Right lobe of liver (tissue), 6 donors: ENCODE measurements at regions not wholly inside any gene's neighbourhood (a gene's known extent, or its start where the extent isn't known, plus 50 kb on each side); places are given as distances from the start of the nearest gene placed in this dataset.
A peak's percentile ranks its signal among the peaks of the same experiment; 100 is the strongest.

Experiments
- ATAC-seq, 4 donors: fragments of 200-7000 bp; cut with Tn5 transposase; one replicate each; pipeline ENCODE4 v1.9.1; 2020; ENCODE audit warnings: mild to moderate bottlenecking in 4 of 4, moderate library complexity in 4 of 4
- DNase-seq, 3 donors: peaks; one replicate each; pipeline ENCODE4 v3.0.0-alpha.2; 2020
- H3K27ac ChIP-seq, 3 donors: fragments of 200-600 bp; one replicate each; pipeline ENCODE4 v1.8.0; 2022
- H3K27me3 ChIP-seq, 2 donors: fragments of 200-600 bp; one replicate each; pipeline ENCODE4 v1.8.0; 2022
- H3K36me3 ChIP-seq, 4 donors: fragments of 200-600 bp; sonication (generic) in 1 of 4; one replicate each; pipeline versions ENCODE4 v1.5.1 to v1.8.0; 2017 to 2022; ENCODE audit warnings: control low read depth in 1 of 4
- H3K4me1 ChIP-seq, 4 donors: fragments of 200-600 bp; sonication (generic) in 1 of 4; one replicate each; pipeline versions ENCODE4 v1.5.1 to v1.8.0; 2017 to 2022; ENCODE audit warnings: control low read depth in 1 of 4
- H3K4me3 ChIP-seq, 3 donors: fragments of 200-600 bp; one replicate each; pipeline ENCODE4 v1.8.0; 2022
- H3K9me3 ChIP-seq, 4 donors: fragments of 200-600 bp; sonication (generic) in 1 of 4; one replicate each; pipeline versions ENCODE4 v1.5.1 to v1.8.0; 2017 to 2022; ENCODE audit warnings: control low read depth in 1 of 4
- POLR2A ChIP-seq: fragments of 450-650 bp; IDR thresholded peaks from one replicate; pipeline ENCODE4 v1.6.1; 2017; ENCODE audit warnings: antibody characterized with exemption, mild to moderate bottlenecking
- WGBS: methylation state at CpG from one replicate; pipeline ENCODE4 v1.1.6; 2018; ENCODE audit warnings: low coverage, low lambda C conversion rate; ENCODE audit not compliant: insufficient coverage; ENCODE audit errors: missing lambda C conversion rate; 5-methylcytosine and 5-hydroxymethylcytosine counted together
- intact Hi-C, 2 donors: fragments of 100-400 bp; cut with DNase I; formaldehyde crosslinking; loops; one replicate each; pipeline versions ENCODE4 v1.11.2 to v1.14.1; 2022
- TF ChIP-seq, protein P1 (sequence below), 4 donors: fragments of 200-600 bp in 3 of 4; fragments of 450-650 bp in 1 of 4; IDR thresholded peaks; one replicate each; pipeline versions ENCODE4 v1.5.1 to v1.8.0; 2016 to 2022; ENCODE audit warnings: antibody characterized with exemption in 4 of 4, mild to moderate bottlenecking in 2 of 4
- donor health status: DM: no; HTN: yes; CAD: no.
- donor health status: DM: no; HTN: no; CAD: no.
- donor health status: DM: no; HTN: no; CAD: no.
- donor health status: DM: no; HTN: yes; CAD: no.
- donor health status: DM: no; HTN: yes; CAD: no.

DNA sequence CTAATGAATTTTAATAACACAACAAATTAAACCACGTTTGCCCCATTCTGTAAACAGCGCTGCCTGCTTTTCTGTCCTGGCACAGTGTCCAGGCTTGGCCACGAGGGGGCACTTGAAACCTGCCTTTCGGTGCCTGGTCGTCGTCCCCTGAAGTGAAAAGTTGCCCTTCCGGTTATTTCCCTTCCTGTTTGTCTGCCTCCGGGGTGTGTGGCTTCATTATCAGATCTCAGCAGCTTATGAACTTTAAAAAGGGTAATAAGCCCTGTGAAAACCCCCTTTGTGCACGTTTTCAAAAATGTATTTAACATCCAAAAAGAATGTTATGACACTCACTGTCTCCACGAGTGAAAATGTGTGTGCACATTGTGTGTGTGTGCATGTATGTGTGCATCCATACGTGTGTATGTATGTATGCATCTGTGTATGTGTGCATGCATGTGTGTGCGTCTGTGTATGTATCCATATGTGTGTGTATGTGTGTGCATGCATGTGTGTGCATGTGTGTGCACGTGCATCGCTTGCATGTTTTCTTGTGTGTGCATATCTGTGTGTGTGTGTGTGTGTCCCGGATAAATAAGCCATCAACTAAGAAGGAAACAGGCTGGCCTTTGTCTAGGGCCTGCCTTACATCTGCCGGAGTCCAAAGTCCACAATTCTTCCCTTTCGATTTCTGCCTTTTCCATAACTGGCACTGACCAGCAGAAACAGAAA is 358.4 kb downstream of the THBS2 start:
- intact Hi-C loops = no loop called here
- Histone ChIP-seq H3K4me3 (no peak overlapping the region), H3K36me3 (no peaks in the 10 kb centered on the region), H3K9me3 (no peaks in the 10 kb centered on the region), H3K27ac (no peak overlapping the region), H3K27me3 (no peaks in the 10 kb centered on the region), H3K4me1 (peaks cover 0 to 4% (median 2%) of the 10 kb centered on the region in 4 donors)
- DNase-seq = peak; percentile 73 to 81 (median 79)
- TF ChIP-seq POLR2A = no peak
- TF ChIP-seq, protein P1, sequence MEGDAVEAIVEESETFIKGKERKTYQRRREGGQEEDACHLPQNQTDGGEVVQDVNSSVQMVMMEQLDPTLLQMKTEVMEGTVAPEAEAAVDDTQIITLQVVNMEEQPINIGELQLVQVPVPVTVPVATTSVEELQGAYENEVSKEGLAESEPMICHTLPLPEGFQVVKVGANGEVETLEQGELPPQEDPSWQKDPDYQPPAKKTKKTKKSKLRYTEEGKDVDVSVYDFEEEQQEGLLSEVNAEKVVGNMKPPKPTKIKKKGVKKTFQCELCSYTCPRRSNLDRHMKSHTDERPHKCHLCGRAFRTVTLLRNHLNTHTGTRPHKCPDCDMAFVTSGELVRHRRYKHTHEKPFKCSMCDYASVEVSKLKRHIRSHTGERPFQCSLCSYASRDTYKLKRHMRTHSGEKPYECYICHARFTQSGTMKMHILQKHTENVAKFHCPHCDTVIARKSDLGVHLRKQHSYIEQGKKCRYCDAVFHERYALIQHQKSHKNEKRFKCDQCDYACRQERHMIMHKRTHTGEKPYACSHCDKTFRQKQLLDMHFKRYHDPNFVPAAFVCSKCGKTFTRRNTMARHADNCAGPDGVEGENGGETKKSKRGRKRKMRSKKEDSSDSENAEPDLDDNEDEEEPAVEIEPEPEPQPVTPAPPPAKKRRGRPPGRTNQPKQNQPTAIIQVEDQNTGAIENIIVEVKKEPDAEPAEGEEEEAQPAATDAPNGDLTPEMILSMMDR (IDR thresholded peaks at IDR 0.05) = peak; percentile 77 to 94 (median 92)
- WGBS = 9% methylated on average over 13 of the region's 17 CpGs
- peak; percentile 93 to 99 (median 97) for ATAC-seq

DNA sequence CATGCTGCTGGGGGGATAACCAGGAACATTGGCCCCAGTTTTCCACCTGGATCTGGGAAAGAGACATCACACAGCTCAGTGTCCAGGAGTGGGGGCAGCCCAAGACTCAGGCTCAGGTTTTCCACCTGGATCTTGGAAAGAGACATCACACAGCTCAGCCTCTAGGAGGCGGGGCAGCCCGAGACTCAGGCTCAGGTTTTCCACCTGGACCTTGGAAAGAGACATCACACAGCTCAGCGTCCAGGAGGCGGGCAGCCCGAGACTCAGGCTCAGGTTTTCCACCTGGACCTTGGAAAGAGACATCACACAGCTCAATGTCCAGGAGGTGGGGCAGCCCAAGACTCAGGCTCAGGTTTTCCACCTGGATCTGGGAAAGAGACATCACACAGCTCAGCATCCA is 361.6 kb downstream of the THBS2 start:
- intact Hi-C loops = no loop called here
- TF ChIP-seq, protein P1 (IDR thresholded peaks at IDR 0.05) = no peak
- TF ChIP-seq POLR2A = no peak
- WGBS = no CpG with 5 or more reads among the region's 5 CpGs
- Histone ChIP-seq H3K4me3 (no peak overlapping the region), H3K27ac (no peak overlapping the region), H3K27me3 (no peaks in the 10 kb centered on the region), H3K36me3 (no peaks in the 10 kb centered on the region), H3K4me1 (peaks cover 0 to 4% (median 2%) of the 10 kb centered on the region in 4 donors), H3K9me3 (no peaks in the 10 kb centered on the region)
- no peak for ATAC-seq
- DNase-seq = no peak

DNA sequence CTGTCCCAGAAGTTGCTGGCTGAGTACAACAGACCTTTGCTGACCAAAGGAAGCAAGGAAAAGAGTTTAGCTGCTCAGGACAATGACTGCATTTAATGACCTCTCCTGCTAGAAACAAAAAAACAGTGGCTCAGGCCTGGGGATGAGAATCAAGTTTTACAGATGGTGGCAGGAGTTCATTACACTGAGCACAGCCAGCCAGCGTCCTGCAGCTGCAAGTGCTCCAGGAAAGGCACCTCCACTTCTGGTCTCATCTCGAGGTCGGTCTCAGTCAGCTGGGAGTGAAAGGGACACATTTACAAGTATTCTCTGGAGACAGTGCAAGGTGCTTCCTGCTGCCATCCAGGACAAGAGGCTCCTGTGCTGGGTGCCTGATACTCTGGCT is 362.7 kb downstream of the THBS2 start:
- intact Hi-C loops = no loop called here
- Histone ChIP-seq H3K4me3 (no peak overlapping the region), H3K4me1 (peaks cover 0 to 4% (median 2%) of the 10 kb centered on the region in 4 donors), H3K9me3 (no peaks in the 10 kb centered on the region), H3K36me3 (no peaks in the 10 kb centered on the region), H3K27me3 (no peaks in the 10 kb centered on the region), H3K27ac (no peak overlapping the region)
- no peak for TF ChIP-seq POLR2A
- TF ChIP-seq, protein P1 (IDR thresholded peaks at IDR 0.05) = no peak
- 60% methylated on average over 1 of the region's 3 CpGs for WGBS
- DNase-seq = no peak
- no peak for ATAC-seq

DNA sequence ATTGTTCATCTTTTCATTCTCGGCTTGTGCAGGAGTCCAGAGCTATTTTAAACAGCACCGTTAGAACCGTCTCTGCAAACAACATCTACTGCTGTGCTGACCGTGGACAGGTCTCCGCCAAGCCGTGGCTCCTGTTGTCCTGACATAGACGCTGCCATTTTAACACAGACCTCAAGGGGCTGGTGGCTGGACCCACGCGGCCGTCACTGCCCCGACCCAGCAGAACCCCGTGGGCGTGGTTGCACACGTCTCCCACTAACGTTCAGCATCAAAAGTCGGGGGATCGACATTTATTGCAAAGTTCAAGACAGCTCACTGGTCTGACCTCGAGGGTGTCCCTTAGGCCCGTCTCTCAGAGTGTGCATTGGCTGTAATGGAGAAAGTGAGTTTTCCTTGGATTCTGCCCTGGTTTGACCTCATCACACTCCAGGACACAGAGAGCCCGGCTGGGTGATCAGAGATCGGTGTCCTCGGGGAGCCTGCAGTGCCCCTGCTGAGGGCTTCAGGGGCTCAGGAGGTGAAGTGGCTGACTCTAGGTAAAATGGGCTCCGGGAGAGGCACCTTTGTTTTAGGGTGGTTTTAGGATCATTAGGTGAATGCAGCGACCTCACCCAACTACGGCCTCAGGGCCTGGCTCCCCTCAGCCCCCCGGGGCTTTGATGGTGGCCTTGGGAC is 363.2 kb downstream of the THBS2 start:
- H3K27me3 ChIP-seq = no peaks in the 10 kb centered on the region
- DNase-seq (no peak), ATAC-seq (no peak)
- H3K4me3 ChIP-seq = no peak overlapping the region
- H3K9me3 ChIP-seq = no peaks in the 10 kb centered on the region
- intact Hi-C loops = no loop called here
- no peak for TF ChIP-seq POLR2A
- TF ChIP-seq, protein P1 (IDR thresholded peaks at IDR 0.05) = no peak
- no peaks in the 10 kb centered on the region for H3K36me3 ChIP-seq
- H3K27ac ChIP-seq = no peak overlapping the region
- H3K4me1 ChIP-seq = peaks cover 0 to 4% (median 2%) of the 10 kb centered on the region in 4 donors
- WGBS = 72% methylated on average over 20 of the region's 26 CpGs
